Hepatocyte (in vitro differentiated cells): ENCODE measurements at regions not wholly inside any gene's neighbourhood (a gene's known extent, or its start where the extent isn't known, plus 50 kb on each side); places are given as distances from the start of the nearest gene placed in this dataset.

Source experiments
- DNase-seq: peaks from one replicate; pipeline ENCODE4 v3.0.0-alpha.2; 2016; ENCODE audit warnings: low spot score
- H2AFZ ChIP-seq: fragments of 200-600 bp; sonication (generic); 2 replicates; pipeline ENCODE4 v1.6.0; 2016; ENCODE audit warnings: antibody characterized with exemption, mild to moderate bottlenecking
- H3K27ac ChIP-seq: fragments of 200-600 bp; sonication (generic); 2 replicates; pipeline ENCODE4 v1.5.1; 2016; ENCODE audit warnings: mild to moderate bottlenecking
- H3K27me3 ChIP-seq: fragments of 200-600 bp; sonication (generic); 2 replicates; pipeline ENCODE4 v1.6.1; 2016
- H3K36me3 ChIP-seq: fragments of 200-600 bp; sonication (generic); replicated peaks from 2 replicates; pipeline ENCODE4 v1.5.1; 2016; ENCODE audit warnings: low read depth; ENCODE audit not compliant: insufficient read depth
- H3K4me1 ChIP-seq: fragments of 200-600 bp; sonication (generic); 2 replicates; pipeline ENCODE4 v1.5.1; 2016; ENCODE audit warnings: mild to moderate bottlenecking, moderate library complexity; ENCODE audit not compliant: insufficient read depth
- H3K4me2 ChIP-seq: fragments of 200-600 bp; sonication (generic); 2 replicates; pipeline ENCODE4 v1.6.0; 2016
- H3K4me3 ChIP-seq: fragments of 200-600 bp; sonication (generic); 2 replicates; pipeline ENCODE4 v1.5.1; 2016; ENCODE audit warnings: mild to moderate bottlenecking
- H3K79me2 ChIP-seq: fragments of 200-600 bp; sonication (generic); 2 replicates; pipeline ENCODE4 v1.6.0; 2017; ENCODE audit warnings: mild to moderate bottlenecking
- H3K9me2 ChIP-seq: fragments of 200-600 bp; sonication (generic); replicated peaks from 2 replicates; pipeline ENCODE4 v1.6.0; 2017; ENCODE audit warnings: mild to moderate bottlenecking; ENCODE audit not compliant: insufficient read depth
- H3K9me3 ChIP-seq: fragments of 200-600 bp; sonication (generic); 2 replicates; pipeline ENCODE4 v1.5.1; 2016; ENCODE audit warnings: low read depth, mild to moderate bottlenecking
- H4K20me1 ChIP-seq: fragments of 200-600 bp; sonication (generic); 2 replicates; pipeline ENCODE4 v1.6.0; 2016; ENCODE audit warnings: mild to moderate bottlenecking; ENCODE audit not compliant: insufficient read depth, poor library complexity, severe bottlenecking
- EZH2 ChIP-seq: fragments of 200-600 bp; sonication (generic); IDR thresholded peaks from 2 replicates; pipeline ENCODE4 v1.6.1; 2016; ENCODE audit warnings: antibody characterized with exemption, mild to moderate bottlenecking, borderline replicate concordance
- EZH2phosphoT487 ChIP-seq: fragments of 200-600 bp; sonication (generic); IDR thresholded peaks from one replicate; pipeline ENCODE4 v1.6.1; 2018; ENCODE audit warnings: antibody characterized with exemption, mild to moderate bottlenecking, low read depth, moderate library complexity; ENCODE audit not compliant: unreplicated experiment, severe bottlenecking
- WGBS: methylation state at CpG from one replicate; pipeline ENCODE4 v1.1.6; 2016; ENCODE audit warnings: low lambda C conversion rate; ENCODE audit errors: missing lambda C conversion rate; 5-methylcytosine and 5-hydroxymethylcytosine counted together
- TF ChIP-seq, protein P1 (sequence below): fragments of 200-600 bp; sonication (generic); IDR thresholded peaks from 2 replicates; pipeline ENCODE4 v1.5.1; 2016; ENCODE audit warnings: antibody characterized with exemption, mild to moderate bottlenecking; ENCODE audit not compliant: poor library complexity

GRCh38 chr6:120816794-120817193, 517.5 kb downstream of the TBC1D32 start:
- Histone ChIP-seq H3K9me3 (no peaks in the 10 kb centered on the region), H2AFZ (no peak overlapping the region), H3K27ac (no peak overlapping the region), H3K79me2 (no peaks in the 10 kb centered on the region), H3K36me3 (no peaks in the 10 kb centered on the region), H3K4me3 (no peak overlapping the region), H3K9me2 (no peaks in the 10 kb centered on the region), H3K4me1 (no peaks in the 10 kb centered on the region), H3K4me2 (no peak overlapping the region), H3K27me3 (no peaks in the 10 kb centered on the region), H4K20me1 (no peaks in the 10 kb centered on the region)
- TF ChIP-seq EZH2, result no peak
- no peak for TF ChIP-seq EZH2phosphoT487
- TF ChIP-seq, protein P1, sequence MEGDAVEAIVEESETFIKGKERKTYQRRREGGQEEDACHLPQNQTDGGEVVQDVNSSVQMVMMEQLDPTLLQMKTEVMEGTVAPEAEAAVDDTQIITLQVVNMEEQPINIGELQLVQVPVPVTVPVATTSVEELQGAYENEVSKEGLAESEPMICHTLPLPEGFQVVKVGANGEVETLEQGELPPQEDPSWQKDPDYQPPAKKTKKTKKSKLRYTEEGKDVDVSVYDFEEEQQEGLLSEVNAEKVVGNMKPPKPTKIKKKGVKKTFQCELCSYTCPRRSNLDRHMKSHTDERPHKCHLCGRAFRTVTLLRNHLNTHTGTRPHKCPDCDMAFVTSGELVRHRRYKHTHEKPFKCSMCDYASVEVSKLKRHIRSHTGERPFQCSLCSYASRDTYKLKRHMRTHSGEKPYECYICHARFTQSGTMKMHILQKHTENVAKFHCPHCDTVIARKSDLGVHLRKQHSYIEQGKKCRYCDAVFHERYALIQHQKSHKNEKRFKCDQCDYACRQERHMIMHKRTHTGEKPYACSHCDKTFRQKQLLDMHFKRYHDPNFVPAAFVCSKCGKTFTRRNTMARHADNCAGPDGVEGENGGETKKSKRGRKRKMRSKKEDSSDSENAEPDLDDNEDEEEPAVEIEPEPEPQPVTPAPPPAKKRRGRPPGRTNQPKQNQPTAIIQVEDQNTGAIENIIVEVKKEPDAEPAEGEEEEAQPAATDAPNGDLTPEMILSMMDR, result no peak
- DNase-seq, result no peak

DNA sequence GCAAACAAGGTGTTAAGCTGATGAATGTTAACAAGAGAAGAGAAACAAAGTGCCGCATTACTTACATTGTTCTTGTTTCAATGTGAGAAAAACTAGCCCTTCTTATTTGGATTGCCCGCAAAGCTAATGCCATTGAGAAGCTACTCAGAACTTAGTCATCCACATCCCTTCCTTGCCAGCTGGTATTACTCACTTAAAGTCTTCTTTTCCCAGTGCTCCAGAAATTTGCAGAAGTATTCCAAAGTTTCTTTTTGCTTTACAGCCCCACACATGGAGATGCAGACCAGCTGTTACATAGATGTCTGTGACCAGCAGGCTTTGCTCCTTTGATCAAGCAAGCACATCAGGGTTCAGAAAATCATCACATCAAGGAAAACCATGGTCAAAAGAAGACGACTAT, 529.0 kb downstream of the TBC1D32 start:
- H3K27me3 ChIP-seq, result no peaks in the 10 kb centered on the region
- no peaks in the 10 kb centered on the region for H4K20me1 ChIP-seq
- no peak overlapping the region for H3K4me2 ChIP-seq
- no peak overlapping the region for H3K4me3 ChIP-seq
- H3K9me2 ChIP-seq, result no peaks in the 10 kb centered on the region
- no peaks in the 10 kb centered on the region for H3K4me1 ChIP-seq
- 74% methylated on average over 3 of the region's 3 CpGs for WGBS
- no peak overlapping the region for H3K27ac ChIP-seq
- H3K9me3 ChIP-seq, result no peaks in the 10 kb centered on the region
- H3K36me3 ChIP-seq, result no peaks in the 10 kb centered on the region
- no peak overlapping the region for H2AFZ ChIP-seq
- no peak for DNase-seq
- TF ChIP-seq, protein P1, result no peak
- TF ChIP-seq EZH2phosphoT487 (no peak), EZH2 (no peak)
- H3K79me2 ChIP-seq, result no peaks in the 10 kb centered on the region

DNA sequence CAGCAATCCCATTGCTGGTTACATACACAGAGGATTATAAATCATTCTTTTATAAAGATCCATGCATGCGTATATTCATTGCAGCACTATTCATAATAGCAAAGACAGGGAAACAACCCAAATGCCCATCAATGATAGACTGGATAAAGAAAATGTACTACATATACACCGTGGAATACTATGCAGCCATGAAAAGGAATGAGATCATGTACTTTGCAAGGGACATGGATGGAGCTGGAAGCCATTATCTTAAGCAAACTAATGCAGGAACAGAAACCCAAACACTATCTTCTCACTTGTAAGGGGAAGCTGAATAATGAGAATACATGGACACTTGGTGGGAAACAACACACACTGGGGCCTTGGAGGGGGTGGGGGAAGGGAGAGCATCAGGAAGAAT, 529.7 kb downstream of the TBC1D32 start:
- H3K27me3 ChIP-seq, result no peaks in the 10 kb centered on the region
- H4K20me1 ChIP-seq, result no peaks in the 10 kb centered on the region
- H3K9me3 ChIP-seq, result no peaks in the 10 kb centered on the region
- H3K79me2 ChIP-seq, result no peaks in the 10 kb centered on the region
- H3K4me3 ChIP-seq, result no peak overlapping the region
- 90% methylated on average over 2 of the region's 2 CpGs for WGBS
- no peaks in the 10 kb centered on the region for H3K9me2 ChIP-seq
- TF ChIP-seq EZH2, result no peak
- no peak for TF ChIP-seq EZH2phosphoT487
- TF ChIP-seq, protein P1, result no peak
- no peaks in the 10 kb centered on the region for H3K36me3 ChIP-seq
- no peak overlapping the region for H3K27ac ChIP-seq
- DNase-seq, result no peak
- no peak overlapping the region for H3K4me2 ChIP-seq
- H2AFZ ChIP-seq, result no peak overlapping the region
- H3K4me1 ChIP-seq, result no peaks in the 10 kb centered on the region

DNA sequence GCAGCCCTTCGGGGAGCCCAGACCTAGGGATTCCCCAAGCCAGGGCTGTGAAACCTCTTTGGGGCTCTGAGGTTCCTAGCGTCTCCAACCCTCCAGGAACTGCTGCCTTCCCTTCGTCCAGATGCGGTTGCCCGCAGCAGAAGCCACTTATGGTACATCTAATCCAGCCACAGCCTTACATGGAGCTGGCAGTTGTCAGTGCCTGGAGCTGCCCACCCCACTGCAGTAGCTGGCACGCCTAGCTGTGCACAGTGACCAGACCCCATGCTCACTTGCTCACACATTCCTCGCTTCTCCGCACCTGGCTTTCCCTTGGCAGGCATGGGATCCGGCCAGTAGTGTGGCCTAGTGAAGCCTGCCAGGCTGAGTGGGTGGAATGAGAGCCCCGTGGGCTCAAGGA, 547.6 kb downstream of the TBC1D32 start:
- no peak overlapping the region for H3K4me3 ChIP-seq
- WGBS, result 88% methylated on average over 10 of the region's 10 CpGs
- H3K9me2 ChIP-seq, result no peaks in the 10 kb centered on the region
- no peaks in the 10 kb centered on the region for H3K36me3 ChIP-seq
- TF ChIP-seq EZH2 (no peak), EZH2phosphoT487 (no peak)
- TF ChIP-seq, protein P1, result no peak
- H3K79me2 ChIP-seq, result no peaks in the 10 kb centered on the region
- H3K27ac ChIP-seq, result no peak overlapping the region
- no peak overlapping the region for H2AFZ ChIP-seq
- DNase-seq, result no peak
- no peaks in the 10 kb centered on the region for H3K9me3 ChIP-seq
- no peaks in the 10 kb centered on the region for H4K20me1 ChIP-seq
- no peaks in the 10 kb centered on the region for H3K27me3 ChIP-seq
- no peak overlapping the region for H3K4me2 ChIP-seq
- no peaks in the 10 kb centered on the region for H3K4me1 ChIP-seq
